ENCODE measurements at regions not wholly inside any gene's neighbourhood (a gene's known extent, or its start where the extent isn't known, plus 50 kb on each side); places are given as distances from the start of the nearest gene placed in this dataset.
A peak's percentile ranks its signal among the peaks of the same experiment; 100 is the strongest.

DNA sequence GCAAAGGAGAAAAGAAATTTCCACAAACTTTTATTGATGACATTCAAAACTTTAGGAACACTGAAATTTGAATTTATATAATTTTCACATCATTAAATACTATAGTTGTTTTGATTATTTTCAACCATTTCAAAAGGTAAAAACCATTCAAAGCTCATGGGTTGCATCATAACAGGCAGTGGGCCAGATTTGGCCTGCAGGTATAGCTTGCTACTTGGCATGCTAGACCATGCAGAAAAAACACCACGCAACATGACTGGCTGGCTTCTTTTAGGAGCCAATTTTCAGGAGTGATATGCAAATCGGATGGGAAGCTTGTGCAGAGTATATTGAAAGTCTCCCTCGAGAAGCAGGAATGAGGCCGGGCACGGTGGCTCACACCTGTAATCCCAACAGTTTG lies 144.8 kb downstream of the GLUL start:
- no peak overlapping the region for H3K4me3 ChIP-seq (ENCODE audit: low read depth, low read length)
- no peaks in the 10 kb centered on the region for H3K36me3 Mint-ChIP-seq
- DNase-seq (no peak), ATAC-seq (ENCODE audit: low read depth in 2 of 2) (no peak)
- H3K4me1 ChIP-seq (ENCODE audit: control insufficient read depth, insufficient read depth, low read length, poor library complexity, severe bottlenecking) = peaks cover 6% of the 10 kb centered on the region
- no peak overlapping the region for H3K27ac Mint-ChIP-seq
- H3K4me1 Mint-ChIP-seq = peaks cover 4 to 12% (median 7%) of the 10 kb centered on the region in 4 donors
- no peaks in the 10 kb centered on the region for H3K36me3 ChIP-seq (ENCODE audit: control insufficient read depth, insufficient read depth, low read length)
- H3K9me3 Mint-ChIP-seq = peaks cover 0 to 2% (median 0%) of the 10 kb centered on the region in 7 donors
- no peaks in the 10 kb centered on the region for H3K9me3 ChIP-seq (ENCODE audit: control insufficient read depth in 2 of 2, low read length in 2 of 2)
- H3K4me3 Mint-ChIP-seq = no peak overlapping the region
- no peaks in the 10 kb centered on the region for H3K27me3 ChIP-seq (ENCODE audit: control insufficient read depth, insufficient read depth, low read length)
- no peak overlapping the region for H3K27ac ChIP-seq (ENCODE audit: insufficient read depth, low read length, poor library complexity, severe bottlenecking)
- H3K27me3 Mint-ChIP-seq = peaks cover 8% of the 10 kb centered on the region

GRCh38 chr1:182245040-182245439 lies 146.6 kb downstream of the GLUL start:
- Histone ChIP-seq H3K36me3 (ENCODE audit: control insufficient read depth, insufficient read depth, low read length) (no peaks in the 10 kb centered on the region), H3K27ac (ENCODE audit: insufficient read depth, low read length, poor library complexity, severe bottlenecking) (no peak overlapping the region), H3K9me3 (ENCODE audit: control insufficient read depth in 2 of 2, low read length in 2 of 2) (no peaks in the 10 kb centered on the region), H3K27me3 (ENCODE audit: control insufficient read depth, insufficient read depth, low read length) (no peaks in the 10 kb centered on the region), H3K4me3 (ENCODE audit: low read depth, low read length) (no peak overlapping the region), H3K4me1 (ENCODE audit: control insufficient read depth, insufficient read depth, low read length, poor library complexity, severe bottlenecking) (peaks cover 6% of the 10 kb centered on the region)
- no peak overlapping the region for H3K27ac Mint-ChIP-seq
- no peak overlapping the region for H3K4me3 Mint-ChIP-seq
- peaks cover 0 to 2% (median 0%) of the 10 kb centered on the region in 7 donors for H3K9me3 Mint-ChIP-seq
- DNase-seq (no peak), ATAC-seq (ENCODE audit: low read depth in 2 of 2) (no peak)
- H3K36me3 Mint-ChIP-seq = no peaks in the 10 kb centered on the region
- H3K27me3 Mint-ChIP-seq = peaks cover 8% of the 10 kb centered on the region
- H3K4me1 Mint-ChIP-seq = peaks cover 4 to 12% (median 6%) of the 10 kb centered on the region in 4 donors

DNA sequence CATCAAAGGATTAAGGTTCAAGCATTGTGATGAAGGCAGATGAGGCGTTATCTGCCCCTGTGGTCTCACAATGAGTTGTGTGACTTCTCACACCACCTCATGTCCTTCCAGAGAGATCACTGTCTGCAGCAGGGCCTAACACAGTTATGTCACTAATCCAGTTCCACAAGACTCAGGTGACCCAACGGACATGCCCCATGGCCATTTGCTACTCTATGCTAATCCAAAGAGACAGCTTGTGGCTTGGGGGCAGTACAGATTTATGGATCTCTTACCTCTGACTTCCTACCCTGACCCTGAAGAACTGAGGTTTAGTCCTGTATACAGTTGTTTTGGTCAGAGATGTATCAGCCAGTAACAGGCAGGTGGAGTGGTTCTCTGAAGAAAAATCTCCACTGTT lies 147.1 kb downstream of the GLUL start:
- H3K4me3 Mint-ChIP-seq = no peak overlapping the region
- ATAC-seq (ENCODE audit: low read depth in 2 of 2) (no peak), DNase-seq (no peak)
- Histone ChIP-seq H3K4me1 (ENCODE audit: control insufficient read depth, insufficient read depth, low read length, poor library complexity, severe bottlenecking) (peaks cover 6% of the 10 kb centered on the region), H3K27ac (ENCODE audit: insufficient read depth, low read length, poor library complexity, severe bottlenecking) (no peak overlapping the region), H3K36me3 (ENCODE audit: control insufficient read depth, insufficient read depth, low read length) (no peaks in the 10 kb centered on the region), H3K9me3 (ENCODE audit: control insufficient read depth in 2 of 2, low read length in 2 of 2) (no peaks in the 10 kb centered on the region), H3K27me3 (ENCODE audit: control insufficient read depth, insufficient read depth, low read length) (no peaks in the 10 kb centered on the region), H3K4me3 (ENCODE audit: low read depth, low read length) (no peak overlapping the region)
- H3K27ac Mint-ChIP-seq = no peak overlapping the region
- peaks cover 4 to 10% (median 6%) of the 10 kb centered on the region in 4 donors for H3K4me1 Mint-ChIP-seq
- no peaks in the 10 kb centered on the region for H3K36me3 Mint-ChIP-seq
- peaks cover 0 to 2% (median 0%) of the 10 kb centered on the region in 7 donors for H3K9me3 Mint-ChIP-seq
- peaks cover 8% of the 10 kb centered on the region for H3K27me3 Mint-ChIP-seq

DNA sequence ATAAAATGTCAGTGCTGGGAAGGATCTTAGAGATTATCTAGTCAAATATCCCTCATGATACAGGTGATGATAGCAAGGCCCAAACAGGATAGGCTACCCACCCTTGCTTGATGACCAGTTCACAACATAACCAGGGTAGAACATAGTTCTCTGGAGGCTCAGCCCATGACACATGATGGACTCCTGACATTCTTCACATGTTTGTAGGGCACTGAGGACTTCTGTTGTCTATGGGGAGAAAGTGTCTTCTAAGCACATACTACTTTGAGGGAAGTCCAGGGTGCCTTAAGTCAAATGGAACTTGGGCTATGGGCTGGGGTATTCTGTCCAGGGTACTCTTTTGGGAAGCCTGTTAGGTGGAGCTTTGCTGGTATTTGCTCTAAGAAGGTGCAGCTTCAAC lies 148.9 kb downstream of the GLUL start:
- Histone ChIP-seq H3K4me1 (ENCODE audit: control insufficient read depth, insufficient read depth, low read length, poor library complexity, severe bottlenecking) (no peaks in the 10 kb centered on the region), H3K27ac (ENCODE audit: insufficient read depth, low read length, poor library complexity, severe bottlenecking) (no peak overlapping the region), H3K27me3 (ENCODE audit: control insufficient read depth, insufficient read depth, low read length) (no peaks in the 10 kb centered on the region), H3K4me3 (ENCODE audit: low read depth, low read length) (no peak overlapping the region), H3K36me3 (ENCODE audit: control insufficient read depth, insufficient read depth, low read length) (no peaks in the 10 kb centered on the region), H3K9me3 (ENCODE audit: control insufficient read depth in 2 of 2, low read length in 2 of 2) (no peaks in the 10 kb centered on the region)
- ATAC-seq (ENCODE audit: low read depth in 2 of 2) (no peak), DNase-seq (no peak)
- Mint-ChIP-seq H3K36me3 (no peaks in the 10 kb centered on the region), H3K27ac (no peak overlapping the region), H3K4me1 (peaks cover 0 to 2% (median 0%) of the 10 kb centered on the region in 4 donors), H3K9me3 (peaks cover 0 to 2% (median 0%) of the 10 kb centered on the region in 7 donors), H3K4me3 (no peak overlapping the region), H3K27me3 (peaks cover 8% of the 10 kb centered on the region)

DNA sequence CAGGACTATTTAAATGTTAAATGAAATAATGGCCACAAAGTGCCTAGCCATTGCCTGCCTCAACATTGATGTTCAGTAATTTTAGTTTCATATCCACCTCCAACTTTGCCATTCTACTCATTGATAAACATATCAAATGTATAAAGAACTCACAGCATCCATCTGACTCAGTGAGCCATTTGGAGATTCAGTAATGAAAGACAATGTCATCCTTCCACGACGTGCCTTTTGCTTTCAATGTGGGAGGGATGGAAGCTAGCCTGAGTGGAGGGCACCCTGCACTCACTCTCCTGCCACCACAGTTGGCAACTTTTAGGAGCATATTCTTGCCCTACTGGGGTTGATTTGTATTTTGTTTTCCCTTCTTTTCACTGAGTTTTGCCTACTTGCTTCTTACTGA lies 151.5 kb downstream of the GLUL start:
- Histone ChIP-seq H3K27ac (ENCODE audit: insufficient read depth, low read length, poor library complexity, severe bottlenecking) (no peak overlapping the region), H3K27me3 (ENCODE audit: control insufficient read depth, insufficient read depth, low read length) (no peaks in the 10 kb centered on the region), H3K4me3 (ENCODE audit: low read depth, low read length) (no peak overlapping the region), H3K4me1 (ENCODE audit: control insufficient read depth, insufficient read depth, low read length, poor library complexity, severe bottlenecking) (peaks cover 3% of the 10 kb centered on the region), H3K36me3 (ENCODE audit: control insufficient read depth, insufficient read depth, low read length) (no peaks in the 10 kb centered on the region), H3K9me3 (ENCODE audit: control insufficient read depth in 2 of 2, low read length in 2 of 2) (no peaks in the 10 kb centered on the region)
- ATAC-seq (ENCODE audit: low read depth in 2 of 2) (no peak), DNase-seq (no peak)
- Mint-ChIP-seq H3K9me3 (no peaks in the 10 kb centered on the region), H3K27ac (no peak overlapping the region), H3K4me1 (peaks cover 0 to 15% (median 6%) of the 10 kb centered on the region in 4 donors), H3K36me3 (no peaks in the 10 kb centered on the region), H3K4me3 (no peak overlapping the region), H3K27me3 (peaks cover 8% of the 10 kb centered on the region)

DNA sequence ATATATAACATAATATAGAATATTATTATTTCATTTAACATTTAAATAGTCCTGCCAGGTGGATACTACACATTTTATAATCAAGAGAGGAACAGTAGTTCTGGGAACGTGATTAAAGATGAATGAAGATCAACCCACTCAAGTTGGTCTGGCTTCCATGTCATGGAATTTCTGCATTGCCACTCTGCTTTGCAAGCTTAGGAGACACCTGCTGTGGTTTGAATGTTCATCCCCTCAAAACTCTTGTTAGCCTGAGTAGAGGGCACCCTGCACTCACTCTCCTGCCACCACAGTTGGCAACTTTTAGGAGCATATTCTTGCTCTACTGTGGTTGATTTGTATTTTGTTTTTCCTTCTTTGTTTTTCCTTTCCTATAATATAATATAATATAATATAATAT lies 153.2 kb downstream of the GLUL start:
- peaks cover 0 to 15% (median 6%) of the 10 kb centered on the region in 4 donors for H3K4me1 Mint-ChIP-seq
- Histone ChIP-seq H3K4me3 (ENCODE audit: low read depth, low read length) (no peak overlapping the region), H3K4me1 (ENCODE audit: control insufficient read depth, insufficient read depth, low read length, poor library complexity, severe bottlenecking) (peaks cover 3% of the 10 kb centered on the region), H3K27me3 (ENCODE audit: control insufficient read depth, insufficient read depth, low read length) (no peaks in the 10 kb centered on the region), H3K27ac (ENCODE audit: insufficient read depth, low read length, poor library complexity, severe bottlenecking) (no peak overlapping the region), H3K36me3 (ENCODE audit: control insufficient read depth, insufficient read depth, low read length) (no peaks in the 10 kb centered on the region), H3K9me3 (ENCODE audit: control insufficient read depth in 2 of 2, low read length in 2 of 2) (no peaks in the 10 kb centered on the region)
- H3K27me3 Mint-ChIP-seq = peaks cover 8% of the 10 kb centered on the region
- no peaks in the 10 kb centered on the region for H3K9me3 Mint-ChIP-seq
- no peaks in the 10 kb centered on the region for H3K36me3 Mint-ChIP-seq
- no peak overlapping the region for H3K27ac Mint-ChIP-seq
- no peak overlapping the region for H3K4me3 Mint-ChIP-seq
- DNase-seq (no peak), ATAC-seq (ENCODE audit: low read depth in 2 of 2) (no peak)

GRCh38 chr1:182237329-182237728 lies 154.3 kb downstream of the GLUL start:
- Mint-ChIP-seq H3K4me3 (no peak overlapping the region), H3K27ac (no peak overlapping the region), H3K27me3 (peaks cover 6% of the 10 kb centered on the region), H3K4me1 (peaks cover 0 to 15% (median 6%) of the 10 kb centered on the region in 4 donors), H3K9me3 (peaks cover 0 to 1% (median 0%) of the 10 kb centered on the region in 7 donors), H3K36me3 (no peaks in the 10 kb centered on the region)
- Histone ChIP-seq H3K36me3 (ENCODE audit: control insufficient read depth, insufficient read depth, low read length) (no peaks in the 10 kb centered on the region), H3K27ac (ENCODE audit: insufficient read depth, low read length, poor library complexity, severe bottlenecking) (no peak overlapping the region), H3K27me3 (ENCODE audit: control insufficient read depth, insufficient read depth, low read length) (no peaks in the 10 kb centered on the region), H3K9me3 (ENCODE audit: control insufficient read depth in 2 of 2, low read length in 2 of 2) (no peaks in the 10 kb centered on the region), H3K4me1 (ENCODE audit: control insufficient read depth, insufficient read depth, low read length, poor library complexity, severe bottlenecking) (peaks cover 3% of the 10 kb centered on the region), H3K4me3 (ENCODE audit: low read depth, low read length) (no peak overlapping the region)
- DNase-seq (no peak), ATAC-seq (ENCODE audit: low read depth in 2 of 2) (no peak)

DNA sequence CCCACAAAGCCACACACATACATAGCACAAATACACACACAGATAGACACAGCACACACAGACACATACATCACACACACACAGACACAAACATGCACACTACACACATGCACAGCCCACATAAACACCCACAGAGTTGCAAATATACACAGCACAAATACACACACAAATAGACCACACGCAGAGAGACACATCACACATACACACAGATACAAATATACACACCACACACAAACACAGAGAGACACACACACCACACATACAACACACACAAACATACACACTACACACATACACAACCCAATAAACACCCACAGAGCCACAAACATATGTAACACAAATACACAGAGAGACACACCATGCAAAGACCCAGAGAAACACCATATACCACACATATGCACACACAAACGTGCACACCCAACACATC lies 154.9 kb downstream of the GLUL start:
- no peak for ATAC-seq (ENCODE audit: low read depth in 2 of 2)
- Histone ChIP-seq H3K9me3 (ENCODE audit: control insufficient read depth in 2 of 2, low read length in 2 of 2) (no peaks in the 10 kb centered on the region), H3K36me3 (ENCODE audit: control insufficient read depth, insufficient read depth, low read length) (no peaks in the 10 kb centered on the region), H3K4me3 (ENCODE audit: low read depth, low read length) (no peak overlapping the region), H3K27me3 (ENCODE audit: control insufficient read depth, insufficient read depth, low read length) (no peaks in the 10 kb centered on the region), H3K4me1 (ENCODE audit: control insufficient read depth, insufficient read depth, low read length, poor library complexity, severe bottlenecking) (peaks cover 3% of the 10 kb centered on the region), H3K27ac (ENCODE audit: insufficient read depth, low read length, poor library complexity, severe bottlenecking) (no peak overlapping the region)
- H3K36me3 Mint-ChIP-seq = no peaks in the 10 kb centered on the region
- peak overlapping the region in 2 of 3 donors; percentile 25 to 72 for H3K27ac Mint-ChIP-seq
- no peaks in the 10 kb centered on the region for H3K27me3 Mint-ChIP-seq
- no peak for DNase-seq
- no peak overlapping the region for H3K4me3 Mint-ChIP-seq
- H3K4me1 Mint-ChIP-seq = peaks cover 0 to 15% (median 6%) of the 10 kb centered on the region in 4 donors
- peaks cover 0 to 1% (median 0%) of the 10 kb centered on the region in 7 donors for H3K9me3 Mint-ChIP-seq
